GM12872 (cell line): ENCODE measurements at regions not wholly inside any gene's neighbourhood (a gene's known extent, or its start where the extent isn't known, plus 50 kb on each side); places are given as distances from the start of the nearest gene placed in this dataset.

Experiments
- TF ChIP-seq, protein P1 (sequence below): IDR thresholded peaks from 3 replicates; pipeline ENCODE4 v1.5.1; 2011; ENCODE audit warnings: low read depth, mild to moderate bottlenecking, low read length, moderate library complexity; ENCODE audit not compliant: insufficient read depth

DNA sequence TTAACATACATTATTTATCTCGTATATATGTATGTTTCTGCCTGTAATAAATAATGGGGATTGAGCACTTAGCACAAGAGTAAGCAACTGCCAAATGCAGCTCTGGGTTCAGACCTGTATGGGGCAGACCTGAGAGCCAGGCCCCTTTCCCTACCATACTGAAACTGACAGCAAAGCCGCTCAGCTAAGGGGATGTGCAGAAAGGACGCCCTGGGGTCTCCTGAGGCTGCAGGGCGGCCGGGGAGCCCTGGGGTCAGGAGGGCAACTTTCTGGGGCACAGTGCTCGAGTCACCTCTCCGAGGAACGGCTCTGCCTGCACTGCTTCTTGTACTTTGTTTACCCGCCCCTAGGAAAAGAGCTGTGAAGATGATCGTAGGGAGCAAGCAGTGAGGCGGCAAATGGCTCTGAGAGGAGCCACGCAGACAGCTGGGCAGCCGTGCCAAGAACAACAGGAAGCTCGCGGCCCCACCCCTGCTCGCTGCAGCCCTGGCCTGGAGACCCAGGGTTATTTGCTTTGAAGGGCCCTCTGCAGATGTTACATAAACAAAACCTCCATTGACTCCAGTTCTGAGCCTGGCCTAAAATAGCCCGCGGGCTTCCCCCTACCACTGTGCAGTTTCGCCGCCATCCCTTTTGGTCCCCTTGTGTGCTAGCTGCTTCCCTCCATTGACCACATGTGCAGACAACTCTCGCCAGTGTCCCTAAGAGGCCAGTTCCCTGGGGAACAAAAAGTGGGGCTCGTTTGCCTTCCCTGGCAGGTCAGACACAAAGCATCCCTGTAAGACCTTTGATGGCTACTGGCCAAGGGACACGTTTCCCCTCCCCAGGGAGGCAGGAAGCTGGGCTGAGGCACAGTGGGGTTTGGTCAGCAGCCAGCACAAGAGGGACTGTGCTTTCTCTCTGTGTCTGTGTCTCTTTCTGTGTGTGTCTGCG, 111.3 kb upstream of the LNX1 start:
- TF ChIP-seq, protein P1, sequence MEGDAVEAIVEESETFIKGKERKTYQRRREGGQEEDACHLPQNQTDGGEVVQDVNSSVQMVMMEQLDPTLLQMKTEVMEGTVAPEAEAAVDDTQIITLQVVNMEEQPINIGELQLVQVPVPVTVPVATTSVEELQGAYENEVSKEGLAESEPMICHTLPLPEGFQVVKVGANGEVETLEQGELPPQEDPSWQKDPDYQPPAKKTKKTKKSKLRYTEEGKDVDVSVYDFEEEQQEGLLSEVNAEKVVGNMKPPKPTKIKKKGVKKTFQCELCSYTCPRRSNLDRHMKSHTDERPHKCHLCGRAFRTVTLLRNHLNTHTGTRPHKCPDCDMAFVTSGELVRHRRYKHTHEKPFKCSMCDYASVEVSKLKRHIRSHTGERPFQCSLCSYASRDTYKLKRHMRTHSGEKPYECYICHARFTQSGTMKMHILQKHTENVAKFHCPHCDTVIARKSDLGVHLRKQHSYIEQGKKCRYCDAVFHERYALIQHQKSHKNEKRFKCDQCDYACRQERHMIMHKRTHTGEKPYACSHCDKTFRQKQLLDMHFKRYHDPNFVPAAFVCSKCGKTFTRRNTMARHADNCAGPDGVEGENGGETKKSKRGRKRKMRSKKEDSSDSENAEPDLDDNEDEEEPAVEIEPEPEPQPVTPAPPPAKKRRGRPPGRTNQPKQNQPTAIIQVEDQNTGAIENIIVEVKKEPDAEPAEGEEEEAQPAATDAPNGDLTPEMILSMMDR = peak; percentile 51; the same call in 2 of the 3 replicates

GRCh38 chr4:53697016-53697685, 105.9 kb upstream of the LNX1 start:
- TF ChIP-seq, protein P1 = no peak

DNA sequence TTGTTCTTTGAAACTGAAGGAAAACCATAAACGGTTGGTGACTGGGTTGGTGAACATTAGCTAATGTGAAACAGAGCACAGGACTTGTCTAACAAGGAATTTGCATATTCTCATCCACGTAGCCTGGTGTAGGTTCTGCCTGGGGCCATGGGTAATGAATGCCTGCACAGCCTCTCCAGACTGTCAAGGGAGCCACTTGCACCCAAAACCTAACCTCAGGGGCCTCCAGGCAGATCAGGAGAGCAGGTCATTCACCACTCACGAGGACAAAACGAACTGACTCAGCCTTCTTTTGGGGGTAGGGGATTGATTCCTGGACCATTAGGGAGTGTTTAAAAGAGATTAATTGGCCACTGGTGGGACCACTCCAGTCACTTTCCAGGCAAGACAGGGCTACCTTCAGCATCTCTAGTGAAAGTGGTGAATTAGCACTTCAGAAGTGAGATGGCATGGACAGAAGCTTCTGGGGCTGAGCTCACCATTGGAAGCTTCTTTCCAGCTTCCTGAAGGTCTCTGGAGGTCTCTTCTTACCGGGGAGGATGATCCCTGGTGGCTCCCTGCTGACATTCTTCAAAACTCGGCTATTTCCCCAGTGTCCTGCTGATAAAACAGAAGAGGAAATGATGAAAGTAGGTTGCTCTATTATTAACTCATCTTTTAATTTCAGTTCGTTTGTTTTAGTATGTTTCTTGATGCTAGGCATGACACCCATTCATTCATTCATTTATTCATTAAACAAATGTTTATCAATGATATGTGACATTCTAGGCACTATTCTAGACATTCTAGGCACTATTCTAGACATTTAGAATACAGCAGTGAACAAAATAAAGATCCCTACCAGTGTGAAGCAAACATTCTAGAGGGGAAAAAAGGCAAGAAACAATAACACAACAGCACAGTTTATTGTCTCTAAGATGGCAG, 104.5 kb upstream of the LNX1 start:
- TF ChIP-seq, protein P1 = no peak

DNA sequence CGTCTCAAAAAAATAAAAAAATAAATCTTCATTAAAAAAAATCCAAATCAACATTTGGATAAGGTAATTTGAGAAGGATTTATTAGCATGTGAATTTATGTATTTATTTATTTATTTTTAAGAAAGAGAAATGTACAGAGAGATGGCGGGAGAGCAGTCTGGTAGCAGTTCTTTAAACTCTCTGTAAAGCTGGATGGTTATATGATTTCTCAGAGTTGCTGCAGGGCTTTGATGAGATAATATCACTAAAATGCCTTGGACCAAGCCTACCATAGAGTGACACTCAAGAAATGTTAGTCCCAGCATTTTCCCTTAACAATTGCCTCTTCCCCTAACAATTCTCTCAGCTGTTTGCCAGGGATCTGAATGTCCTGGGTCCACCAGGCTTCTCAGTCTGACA, 103.4 kb upstream of the LNX1 start:
- TF ChIP-seq, protein P1 = no peak

DNA sequence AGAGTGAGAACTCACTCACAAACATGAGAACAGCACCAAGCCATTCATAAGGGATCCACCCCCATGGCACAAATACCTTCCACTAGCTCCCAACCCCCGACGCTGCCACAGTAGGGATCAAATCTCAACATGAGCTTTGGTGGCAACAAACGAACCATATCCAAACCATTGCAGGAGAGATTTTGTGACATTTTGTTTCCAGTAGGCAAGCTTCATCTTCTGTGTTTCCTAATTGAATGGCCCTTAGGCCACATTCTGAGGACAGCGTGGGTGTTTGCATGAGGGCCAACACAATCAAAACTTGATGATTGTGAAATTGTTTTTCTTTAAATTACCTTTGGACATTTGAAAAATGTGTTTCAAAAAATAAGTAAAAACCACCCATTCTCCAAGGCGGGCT, 102.6 kb upstream of the LNX1 start:
- TF ChIP-seq, protein P1 = no peak

DNA sequence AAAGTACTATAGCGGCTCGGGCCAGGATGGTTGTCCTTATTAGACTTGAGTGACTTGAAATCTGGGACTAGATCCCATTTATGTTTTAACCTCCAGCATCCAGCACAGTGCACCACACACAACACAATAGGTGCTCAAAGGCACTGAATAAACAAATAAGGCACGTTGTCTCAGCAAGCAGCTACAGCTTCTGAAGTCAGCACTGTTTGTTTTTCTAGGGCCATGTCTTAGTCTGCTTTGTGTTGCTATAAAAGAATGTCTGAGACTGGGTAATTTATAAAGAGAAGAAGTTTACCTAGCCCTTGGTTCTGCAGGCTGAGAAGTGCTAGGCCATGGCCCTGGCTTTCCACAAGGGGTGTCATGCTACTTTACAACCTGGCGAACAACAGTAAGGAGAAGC, 102.1 kb upstream of the LNX1 start:
- TF ChIP-seq, protein P1 = no peak

- TF ChIP-seq, protein P1 = no peak
These were observed 97.0 kb upstream of the LNX1 start for GRCh38 chr4:53688186-53688790.
